Body of pancreas (tissue), 4 donors: ENCODE measurements at regions not wholly inside any gene's neighbourhood (a gene's known extent, or its start where the extent isn't known, plus 50 kb on each side); places are given as distances from the start of the nearest gene placed in this dataset.

Experiments
- ATAC-seq: fragments of 150-250 bp; one replicate; pipeline ENCODE4 v1.9.1; 2016
- DNase-seq, 4 donors: peaks; one replicate each; pipeline ENCODE4 v3.0.0-alpha.2; 2019
- H3K27ac ChIP-seq, 4 donors: fragments of 200-600 bp; sonication (generic); 1 replicate in 3 of 4; 2 replicates in 1 of 4; pipeline versions ENCODE4 v1.5.1 to v1.6.1; 2016 to 2019; ENCODE audit warnings: mild to moderate bottlenecking in 1 of 4, mixed read lengths in 1 of 4, moderate library complexity in 1 of 4
- H3K27me3 ChIP-seq, 2 donors: fragments of 200-600 bp; sonication (generic); one replicate each; pipeline ENCODE4 v1.6.0; 2016; ENCODE audit warnings: mild to moderate bottlenecking in 1 of 2
- H3K36me3 ChIP-seq, 2 donors: fragments of 200-600 bp; sonication (generic); replicated peaks in 1 of 2; 2 replicates each; pipeline ENCODE4 v1.5.1; 2016; ENCODE audit warnings: low read depth in 2 of 2; ENCODE audit not compliant: insufficient read depth in 1 of 2
- H3K4me1 ChIP-seq: fragments of 200-600 bp; sonication (generic); one replicate; pipeline ENCODE4 v1.6.0; 2016
- H3K4me3 ChIP-seq, 2 donors: fragments of 200-600 bp; sonication (generic); 1 replicate in 1 of 2; 2 replicates in 1 of 2; pipeline ENCODE4 v1.5.1; 2016 to 2019
- H3K9me3 ChIP-seq, 3 donors: fragments of 200-600 bp; sonication (generic); 1 replicate in 2 of 3; 2 replicates in 1 of 3; pipeline ENCODE4 v1.5.1; 2016
- CTCF ChIP-seq, 7 experiments: fragments of 450-650 bp in 4 of 7; fragments of 200-600 bp in 3 of 7; sonication (generic) in 3 of 7; IDR thresholded peaks; one replicate each; pipeline ENCODE4 v1.5.1; 2016 to 2019; ENCODE audit warnings: antibody characterized with exemption in 7 of 7
- POLR2A ChIP-seq, 3 donors: fragments of 450-650 bp; IDR thresholded peaks; one replicate each; pipeline ENCODE4 v1.6.1; 2016; ENCODE audit warnings: antibody characterized with exemption in 3 of 3, mild to moderate bottlenecking in 2 of 3
- WGBS, 2 donors: methylation state at CpG; one replicate each; pipeline ENCODE4 v1.1.5; 2017; 5-methylcytosine and 5-hydroxymethylcytosine counted together
- intact Hi-C: fragments of 100-400 bp; cut with DNase I; formaldehyde crosslinking; loops from one replicate; pipeline ENCODE4 v1.15.1; 2023

DNA sequence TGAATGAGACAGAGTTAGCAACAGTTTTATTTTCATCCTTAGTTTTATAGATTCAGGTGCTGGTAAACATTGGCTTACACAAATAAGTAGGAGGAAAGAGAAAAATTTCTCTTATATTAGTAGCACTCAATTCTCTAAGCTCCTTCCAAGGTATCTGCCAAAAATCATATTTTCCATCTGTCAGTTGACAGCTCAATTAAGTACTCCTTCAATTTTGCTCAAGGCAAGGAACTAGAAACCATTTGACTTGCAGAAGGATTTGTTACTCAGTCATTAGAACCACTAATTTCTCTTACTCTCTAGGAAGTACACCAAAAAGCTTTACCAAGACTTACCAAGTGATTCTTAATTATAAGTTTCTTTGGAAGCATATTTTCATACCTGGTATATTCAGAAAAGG, 101.4 kb upstream of the ATP8B1 start:
- no peak overlapping the region for H3K4me3 ChIP-seq
- no peak overlapping the region for H3K27ac ChIP-seq
- H3K27me3 ChIP-seq = no peaks in the 10 kb centered on the region
- no peak for ATAC-seq
- TF ChIP-seq CTCF (IDR thresholded peaks at IDR 0.05) (no peak), POLR2A (IDR thresholded peaks at IDR 0.05) (no peak)
- H3K36me3 ChIP-seq = no peaks in the 10 kb centered on the region
- DNase-seq = no peak
- no peaks in the 10 kb centered on the region for H3K4me1 ChIP-seq
- intact Hi-C loops = no loop called here
- no peaks in the 10 kb centered on the region for H3K9me3 ChIP-seq

DNA sequence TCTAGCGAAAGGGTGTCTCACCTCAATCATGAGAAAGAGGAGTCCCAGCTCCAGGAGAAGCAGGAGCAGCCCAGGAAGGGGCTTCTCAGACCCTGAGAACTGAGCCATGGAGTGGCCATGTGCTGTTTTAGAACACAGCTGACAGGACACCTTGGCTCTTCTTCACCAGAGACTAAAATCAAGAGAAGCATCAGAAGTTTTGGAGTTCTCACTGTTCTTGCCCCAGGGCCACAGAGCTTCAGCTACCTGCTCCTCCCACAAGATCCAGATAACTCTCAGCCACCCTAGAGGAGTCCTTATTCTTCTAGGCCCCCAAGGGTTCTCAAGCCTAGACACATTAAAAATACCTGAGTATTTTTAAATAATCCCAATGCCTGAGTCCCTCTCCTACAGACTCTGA, 99.6 kb upstream of the ATP8B1 start:
- DNase-seq (no peak), ATAC-seq (no peak)
- Histone ChIP-seq H3K27me3 (no peaks in the 10 kb centered on the region), H3K36me3 (no peaks in the 10 kb centered on the region), H3K9me3 (no peaks in the 10 kb centered on the region), H3K4me3 (no peak overlapping the region), H3K4me1 (no peaks in the 10 kb centered on the region), H3K27ac (no peak overlapping the region)
- no peak for TF ChIP-seq CTCF (IDR thresholded peaks at IDR 0.05)
- TF ChIP-seq POLR2A (IDR thresholded peaks at IDR 0.05) = no peak
- intact Hi-C loops = no loop called here
- 92 to 100% methylated on average over 1 of the region's 1 CpG for WGBS, 2 donors

DNA sequence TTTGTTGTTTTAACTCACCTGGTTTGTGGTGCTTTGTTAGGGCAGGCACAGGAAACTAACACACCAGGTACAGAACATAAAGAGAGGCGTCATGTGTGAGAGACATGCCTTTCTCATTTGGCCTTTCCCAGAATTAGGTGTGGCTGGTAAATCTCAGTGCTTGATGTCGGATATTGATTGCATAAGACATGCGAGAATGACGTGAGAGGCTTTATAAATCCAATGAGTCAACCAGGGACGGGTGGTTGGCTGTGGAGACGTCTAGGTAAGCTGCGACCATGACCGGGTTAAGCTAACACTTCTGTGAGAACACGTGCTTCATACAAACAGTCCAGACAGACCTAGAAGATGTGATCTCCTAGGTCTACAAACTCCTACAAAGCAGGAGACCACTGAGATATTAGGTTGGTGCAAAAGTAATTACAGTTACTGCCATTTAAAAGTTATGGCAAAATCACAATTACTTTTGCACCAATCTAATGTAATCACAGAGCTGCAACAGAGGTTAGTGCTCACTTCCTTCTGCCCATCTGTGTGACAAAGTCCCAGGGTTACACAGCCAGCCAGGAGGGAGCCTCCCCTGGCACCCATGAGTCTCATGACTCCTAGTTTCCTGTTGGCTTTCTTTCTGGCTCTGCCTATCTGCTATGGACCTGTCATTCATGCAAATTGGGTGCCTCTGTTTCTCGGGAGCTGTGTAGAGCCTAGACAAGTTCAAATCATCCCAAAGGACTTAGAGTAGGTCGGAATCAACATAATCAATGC, 98.9 kb upstream of the ATP8B1 start:
- Histone ChIP-seq H3K4me1 (no peaks in the 10 kb centered on the region), H3K4me3 (no peak overlapping the region), H3K27ac (no peak overlapping the region), H3K27me3 (no peaks in the 10 kb centered on the region), H3K9me3 (no peaks in the 10 kb centered on the region), H3K36me3 (no peaks in the 10 kb centered on the region)
- DNase-seq = peak in 2 of 4 donors; percentile 21 to 36
- WGBS, 2 donors = 69 to 77% methylated on average over 11 of the region's 11 CpGs
- intact Hi-C loops = no loop called here
- ATAC-seq = peak; percentile 21
- TF ChIP-seq CTCF (IDR thresholded peaks at IDR 0.05) (no peak), POLR2A (IDR thresholded peaks at IDR 0.05) (no peak)

GRCh38 chr18:57900906-57901435, 97.9 kb upstream of the ATP8B1 start:
- WGBS, 2 donors = 89 to 96% methylated on average over 3 of the region's 3 CpGs
- no peak overlapping the region for H3K27ac ChIP-seq
- no peaks in the 10 kb centered on the region for H3K9me3 ChIP-seq
- no peaks in the 10 kb centered on the region for H3K36me3 ChIP-seq
- DNase-seq (no peak), ATAC-seq (no peak)
- no peaks in the 10 kb centered on the region for H3K27me3 ChIP-seq
- intact Hi-C loops = no loop called here
- H3K4me3 ChIP-seq = no peak overlapping the region
- no peaks in the 10 kb centered on the region for H3K4me1 ChIP-seq
- no peak for TF ChIP-seq POLR2A (IDR thresholded peaks at IDR 0.05)
- TF ChIP-seq CTCF (IDR thresholded peaks at IDR 0.05) = no peak
